Renal pelvis (tissue), 1 donor: ENCODE measurements at regions not wholly inside any gene's neighbourhood (a gene's known extent, or its start where the extent isn't known, plus 50 kb on each side); places are given as distances from the start of the nearest gene placed in this dataset.

ENCODE experiments used
- DNase-seq: peaks from one replicate; pipeline ENCODE4 v3.0.0-alpha.2; 2013

GRCh38 chrX:112901869-112902725 is 61.5 kb upstream of the AMOT start:
- peak; percentile 36 for DNase-seq

GRCh38 chrX:112896051-112896450 is 55.4 kb upstream of the AMOT start:
- DNase-seq: no peak
